ENCODE measurements at regions not wholly inside any gene's neighbourhood (a gene's known extent, or its start where the extent isn't known, plus 50 kb on each side); places are given as distances from the start of the nearest gene placed in this dataset.
"Not testable (repeated sequence)": the region's sequence is repeated elsewhere in the genome, so short reads cannot be mapped to it uniquely, and the experiment has no call there.

GRCh38 chr2:144011098-144011497, 508.8 kb downstream of the ZEB2 start:
- no peak for DNase-seq (ENCODE audit: low read depth)

GRCh38 chr2:144010096-144010836, 509.7 kb downstream of the ZEB2 start:
- no peak for DNase-seq (ENCODE audit: low read depth)

- DNase-seq (ENCODE audit: low read depth): no peak
These were observed 513.8 kb downstream of the ZEB2 start for GRCh38 chr2:144006139-144006538.

GRCh38 chr2:144004742-144005141, 515.2 kb downstream of the ZEB2 start:
- DNase-seq (ENCODE audit: low read depth): no peak

- DNase-seq (ENCODE audit: low read depth): no peak
These were observed 516.4 kb downstream of the ZEB2 start for GRCh38 chr2:144003460-144004075.

- no peak for DNase-seq (ENCODE audit: low read depth)
These were observed 522.9 kb downstream of the ZEB2 start for GRCh38 chr2:143996974-143997373.

GRCh38 chr2:143994961-143995360, 525.0 kb downstream of the ZEB2 start:
- no peak for DNase-seq (ENCODE audit: low read depth)

GRCh38 chr2:143991596-143991995, 528.3 kb downstream of the ZEB2 start:
- not testable (repeated sequence) for DNase-seq (ENCODE audit: low read depth)

GRCh38 chr2:143988082-143988481, 531.8 kb downstream of the ZEB2 start:
- DNase-seq (ENCODE audit: low read depth): peak; percentile 2

- no peak for DNase-seq (ENCODE audit: low read depth)
These were observed 538.5 kb downstream of the ZEB2 start for GRCh38 chr2:143981428-143981827.

GRCh38 chr2:143977356-143977755, 542.6 kb downstream of the ZEB2 start:
- DNase-seq (ENCODE audit: low read depth): no peak

- DNase-seq (ENCODE audit: low read depth): no peak
These were observed 544.7 kb downstream of the ZEB2 start for GRCh38 chr2:143975216-143975615.

GRCh38 chr2:143974262-143974661, 545.7 kb downstream of the ZEB2 start:
- DNase-seq (ENCODE audit: low read depth): no peak

GRCh38 chr2:143968860-143969259, 551.1 kb downstream of the ZEB2 start:
- DNase-seq (ENCODE audit: low read depth): no peak

GRCh38 chr2:143968360-143968759, 551.6 kb downstream of the ZEB2 start:
- DNase-seq (ENCODE audit: low read depth): no peak

- no peak for DNase-seq (ENCODE audit: low read depth)
These were observed 554.3 kb downstream of the ZEB2 start for GRCh38 chr2:143965493-143966164.

GRCh38 chr2:143964891-143965290, 555.0 kb downstream of the ZEB2 start:
- no peak for DNase-seq (ENCODE audit: low read depth)

- DNase-seq (ENCODE audit: low read depth): no peak
These were observed 559.7 kb downstream of the ZEB2 start for GRCh38 chr2:143960177-143960576.

- no peak for DNase-seq (ENCODE audit: low read depth)
These were observed 562.6 kb downstream of the ZEB2 start for GRCh38 chr2:143957321-143957720.

- no peak for DNase-seq (ENCODE audit: low read depth)
These were observed 564.4 kb downstream of the ZEB2 start for GRCh38 chr2:143955401-143956065.

GRCh38 chr2:143954844-143955243, 565.1 kb downstream of the ZEB2 start:
- DNase-seq (ENCODE audit: low read depth): no peak

GRCh38 chr2:143954186-143954585, 565.7 kb downstream of the ZEB2 start:
- DNase-seq (ENCODE audit: low read depth): no peak
